HTR-8/SVneo (cell line): ENCODE measurements at regions not wholly inside any gene's neighbourhood (a gene's known extent, or its start where the extent isn't known, plus 50 kb on each side); places are given as distances from the start of the nearest gene placed in this dataset.

Source experiments
- DNase-seq: peaks from one replicate; pipeline ENCODE4 v3.0.0; 2011; ENCODE audit warnings: low spot score, mixed read lengths; ENCODE audit not compliant: insufficient read length
- FAIRE-seq: peaks from 2 replicates; lab custom pipeline; 2011; peaks lifted over from hg19 to GRCh38; lab: Jason Lieb, UNC

DNA sequence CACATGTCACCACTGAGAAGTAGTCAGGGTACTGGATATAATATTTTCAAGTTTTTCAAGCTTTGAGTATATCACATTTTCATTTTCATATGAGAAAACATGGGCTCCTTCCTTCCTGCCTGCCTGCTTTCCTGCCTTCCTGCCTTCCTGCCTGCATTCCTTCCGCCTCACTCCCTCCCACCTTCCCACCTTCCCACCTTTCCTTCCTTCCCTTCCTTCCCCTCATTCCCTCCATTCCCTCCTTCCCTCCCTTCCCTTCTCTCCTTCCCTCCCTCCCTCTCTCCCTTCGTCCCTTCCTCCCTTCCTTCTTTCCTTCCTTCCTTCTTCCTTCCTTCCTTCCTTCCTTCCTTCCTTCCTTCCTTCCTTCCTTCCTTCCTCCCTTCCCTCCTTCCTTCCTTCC, 175.3 kb downstream of the HMHB1 start:
- no peak for DNase-seq

DNA sequence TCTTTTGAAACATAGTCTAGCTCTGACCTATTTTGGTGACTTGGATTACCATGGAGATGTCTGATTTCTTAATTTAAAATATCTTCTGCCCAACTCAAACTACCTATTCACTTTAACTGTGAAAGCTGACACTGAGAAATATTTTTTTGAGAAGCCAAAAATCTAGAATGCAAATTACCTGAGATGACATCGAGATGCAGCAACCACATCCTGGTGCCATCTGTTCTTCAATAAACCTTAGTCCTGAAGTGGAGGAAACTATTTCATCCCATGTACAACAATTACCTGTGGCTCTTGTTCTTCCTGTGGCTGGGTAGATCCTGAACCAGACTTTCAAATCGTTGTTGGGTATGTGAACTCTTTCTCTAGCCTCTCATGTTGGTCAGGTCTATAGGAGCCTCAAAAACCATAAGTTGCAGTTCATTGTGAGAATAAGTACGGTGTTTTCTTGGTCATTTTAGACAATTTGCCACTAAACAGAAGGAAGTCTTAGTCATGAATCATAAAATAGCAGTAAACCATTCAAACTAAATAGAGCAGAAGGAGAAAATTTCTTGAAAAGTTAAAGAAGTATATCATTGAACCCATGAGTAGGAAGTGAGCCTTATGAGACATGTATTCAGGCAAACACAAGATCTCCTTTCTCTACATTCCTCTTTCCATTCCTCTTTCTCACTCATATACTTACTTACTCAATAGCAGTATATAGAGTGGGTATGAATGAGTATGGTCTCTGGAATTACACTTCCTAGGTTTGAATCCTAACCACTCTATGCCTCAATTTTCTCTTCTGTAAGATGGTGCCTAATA, 176.0 kb downstream of the HMHB1 start:
- FAIRE-seq (no peak), DNase-seq (no peak)

More for the DNA sequence above, 175.3 kb downstream of the HMHB1 start:
- no peak for FAIRE-seq

DNA sequence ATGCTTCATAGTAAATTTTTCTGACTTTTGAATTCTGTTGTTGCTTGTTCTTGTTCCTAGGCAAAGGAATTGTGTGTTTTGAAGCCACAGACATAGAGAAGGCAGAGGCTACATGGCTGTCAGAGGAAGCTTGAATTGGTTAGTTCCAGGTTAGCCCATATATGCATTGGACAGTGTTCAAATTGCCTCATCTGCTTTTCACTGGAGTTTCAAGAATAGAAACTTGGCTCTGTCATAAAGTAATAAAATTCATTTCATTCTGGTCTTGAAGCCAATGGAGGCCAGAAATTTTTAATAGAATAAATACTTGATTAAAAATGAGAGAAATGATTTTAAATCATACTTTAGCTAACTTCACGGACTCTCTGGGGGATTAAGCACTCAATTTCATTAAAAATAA, 178.0 kb downstream of the YIPF5 start:
- FAIRE-seq (no peak), DNase-seq (no peak)

DNA sequence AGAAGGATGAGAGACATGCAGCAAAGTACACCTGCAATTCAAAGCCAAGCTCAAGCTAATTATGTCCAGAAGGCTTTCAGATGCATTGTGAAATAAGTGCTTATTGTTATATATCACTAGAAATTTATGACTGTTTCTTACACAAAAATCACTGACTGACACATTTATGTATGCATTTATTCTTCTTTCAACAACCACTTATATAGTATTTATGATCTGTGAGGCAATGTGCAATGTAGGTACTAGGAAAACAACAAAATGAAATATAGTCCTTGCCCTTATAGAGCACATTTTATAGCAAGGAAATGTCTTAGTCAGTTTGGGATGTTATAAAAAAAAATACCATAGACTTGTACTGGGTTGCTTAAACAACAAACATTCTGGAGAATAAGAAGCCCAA, 167.6 kb downstream of the YIPF5 start:
- FAIRE-seq (no peak), DNase-seq (no peak)

DNA sequence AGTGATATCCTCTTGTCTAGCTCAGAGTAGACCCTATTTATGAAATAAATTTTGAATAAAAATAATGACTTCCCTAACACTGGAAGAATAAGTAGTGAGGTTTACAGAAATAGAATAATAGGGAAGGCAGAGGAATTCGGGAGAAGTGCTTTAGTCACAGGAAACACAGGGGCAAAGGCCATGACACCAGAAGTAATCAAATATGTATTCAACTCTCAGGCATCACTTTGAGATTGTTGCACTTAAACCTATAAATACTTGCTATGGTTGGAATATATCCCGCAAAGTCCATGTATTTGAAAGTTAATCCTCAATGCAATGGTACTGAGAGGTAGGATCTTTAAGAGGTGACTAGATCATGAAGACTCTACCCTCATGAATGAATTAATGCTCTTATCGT, 166.8 kb downstream of the YIPF5 start:
- DNase-seq: no peak
- FAIRE-seq: no peak

DNA sequence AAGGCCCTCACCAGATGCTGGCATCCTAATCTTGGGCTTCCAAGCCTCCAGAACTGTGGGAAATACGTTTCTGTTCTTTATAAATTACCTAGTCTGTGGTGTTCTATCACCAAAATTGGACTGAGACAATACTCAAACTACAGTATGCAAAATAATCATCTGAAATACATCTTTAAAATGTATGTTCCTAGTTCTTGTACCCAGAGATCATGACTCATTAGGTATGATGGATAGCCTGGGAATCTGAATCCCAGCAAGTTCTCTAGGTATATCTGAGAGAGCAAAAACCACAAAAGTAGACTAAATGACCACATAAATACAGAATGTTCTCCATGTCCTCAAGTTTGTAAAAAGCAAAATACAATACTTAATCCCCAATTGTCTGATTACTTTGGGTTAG, 166.3 kb downstream of the YIPF5 start:
- no peak for DNase-seq
- no peak for FAIRE-seq

DNA sequence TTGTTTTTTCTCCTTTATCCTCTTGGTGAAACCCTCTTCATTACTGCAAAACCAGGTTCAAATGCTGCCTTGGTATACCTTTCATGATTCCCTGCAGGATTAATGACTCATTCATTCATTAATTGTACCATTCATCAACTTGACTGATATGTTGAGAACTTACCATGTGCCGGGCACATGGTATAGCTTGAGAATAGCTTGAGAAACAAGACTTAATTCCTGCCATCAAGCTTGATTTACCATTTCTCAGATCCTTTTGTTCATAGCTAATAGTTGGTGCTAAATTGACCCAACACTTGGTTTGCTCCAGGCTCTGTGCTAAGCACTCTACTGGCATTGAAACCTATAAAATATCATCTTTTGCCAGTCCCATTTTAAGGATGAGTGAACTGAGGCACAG, 165.7 kb downstream of the YIPF5 start:
- DNase-seq: no peak
- no peak for FAIRE-seq

DNA sequence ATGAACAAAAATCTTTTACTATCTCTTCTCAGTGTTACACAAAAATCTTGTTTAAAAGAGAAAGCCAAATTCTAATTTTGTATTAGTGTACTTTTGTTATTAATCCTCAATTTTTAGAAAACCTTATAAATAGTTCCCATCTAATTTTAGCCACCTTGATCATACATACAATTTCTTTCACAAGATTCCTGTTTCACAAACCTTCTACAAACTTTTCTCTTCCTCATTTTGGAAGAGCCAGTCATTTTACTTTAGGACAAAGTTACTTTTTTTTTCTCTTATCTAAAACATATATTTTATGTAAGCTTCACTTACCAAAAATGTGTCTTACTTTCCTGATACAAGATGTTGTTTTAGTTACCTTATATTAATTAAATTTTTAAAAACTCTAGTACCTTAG, 161.3 kb downstream of the YIPF5 start:
- no peak for DNase-seq
- no peak for FAIRE-seq

DNA sequence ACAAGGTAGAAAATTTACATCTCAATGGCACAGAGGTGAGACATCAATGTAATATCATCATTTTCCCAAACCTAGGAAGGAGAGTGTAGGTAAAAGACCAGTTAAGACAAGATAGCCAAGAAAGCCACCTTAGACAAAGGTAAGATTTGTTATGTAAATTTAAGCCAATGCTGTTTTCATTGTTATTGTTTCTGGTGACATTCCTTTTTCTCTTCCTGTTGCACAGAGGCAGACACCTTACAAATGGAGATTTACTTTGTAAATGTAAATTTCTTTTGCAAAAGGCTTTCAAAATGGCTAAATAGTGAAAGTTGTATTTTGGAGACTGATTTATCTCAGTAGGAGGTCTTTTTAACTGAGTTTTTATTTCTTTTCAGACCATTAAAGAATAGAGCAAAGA, 159.1 kb downstream of the YIPF5 start:
- no peak for DNase-seq
- no peak for FAIRE-seq

DNA sequence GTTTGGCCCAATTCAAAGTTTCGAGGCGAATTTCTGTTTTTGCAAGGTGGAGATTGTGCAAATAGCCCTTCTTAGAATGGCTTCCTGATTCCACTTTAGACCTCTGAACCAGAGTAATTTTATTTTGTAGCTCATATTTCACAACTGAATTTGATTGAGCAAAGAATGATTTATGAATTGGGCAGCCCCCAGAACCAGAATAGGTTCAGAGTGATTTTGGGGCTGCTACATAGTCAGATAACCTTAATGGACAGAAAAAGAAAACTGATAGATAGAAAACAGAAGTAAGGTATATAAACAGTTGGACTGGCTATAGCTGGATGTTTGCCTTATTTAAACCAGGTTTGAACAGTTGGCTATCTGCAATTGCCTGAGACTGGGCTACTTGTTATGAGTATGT, 156.6 kb downstream of the YIPF5 start:
- FAIRE-seq (no peak), DNase-seq (no peak)

DNA sequence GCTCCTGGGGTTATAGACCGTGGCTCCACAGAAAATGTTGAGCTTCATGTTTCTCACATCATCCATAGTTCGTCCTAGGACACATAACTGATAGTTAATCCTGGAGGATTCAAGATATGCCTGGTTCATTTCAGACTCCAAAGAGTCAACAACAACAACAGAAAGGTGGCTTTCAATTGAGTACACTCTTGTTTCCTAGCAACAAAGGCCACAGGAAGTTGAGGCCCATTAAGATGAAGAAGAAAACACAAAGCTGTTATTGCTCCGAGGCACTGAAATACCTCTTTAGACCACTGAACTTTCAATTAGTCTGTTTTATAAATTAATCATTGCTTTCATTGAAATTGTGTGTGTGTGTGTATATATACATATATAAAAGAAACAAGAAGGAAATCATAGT, 154.5 kb downstream of the YIPF5 start:
- FAIRE-seq: no peak
- no peak for DNase-seq

DNA sequence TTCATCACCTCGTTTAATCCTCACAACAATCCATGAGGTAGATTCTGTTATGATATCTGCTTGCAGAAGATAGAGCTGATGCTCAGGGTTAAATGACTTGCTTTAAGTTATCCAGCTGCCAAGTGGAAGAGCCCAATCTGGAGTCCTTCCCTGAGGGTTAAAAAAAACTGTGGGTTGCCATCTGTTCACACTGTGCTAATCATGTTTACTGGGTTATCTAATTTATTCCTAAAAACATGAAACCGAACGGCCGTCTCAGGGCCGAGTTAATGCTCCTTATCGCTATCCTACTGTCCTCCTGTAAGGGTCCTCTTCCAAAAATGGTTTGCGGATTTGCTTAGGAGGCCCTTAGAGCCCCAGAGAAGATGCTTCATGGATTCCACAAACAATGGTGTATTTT, 153.3 kb downstream of the YIPF5 start:
- DNase-seq (no peak), FAIRE-seq (no peak)

DNA sequence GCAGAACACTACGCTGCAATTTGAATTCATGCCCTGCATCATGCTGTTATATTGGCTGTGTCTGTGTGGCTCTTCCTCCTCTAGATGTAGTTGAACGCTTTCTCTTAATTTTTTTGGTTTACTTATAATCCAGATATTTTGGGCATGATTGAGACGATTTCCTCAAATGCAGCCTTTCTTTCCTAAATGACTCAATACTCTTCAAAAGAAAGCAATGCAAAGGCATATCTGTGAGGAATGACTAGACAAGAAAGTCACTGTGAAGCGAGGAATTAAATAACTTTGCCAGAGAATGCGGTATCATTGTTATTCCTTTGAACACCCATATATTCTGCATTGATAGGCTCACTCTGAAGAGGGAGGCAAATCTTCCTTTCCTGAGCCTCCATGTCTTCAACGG, 152.8 kb downstream of the YIPF5 start:
- FAIRE-seq (no peak), DNase-seq (no peak)

DNA sequence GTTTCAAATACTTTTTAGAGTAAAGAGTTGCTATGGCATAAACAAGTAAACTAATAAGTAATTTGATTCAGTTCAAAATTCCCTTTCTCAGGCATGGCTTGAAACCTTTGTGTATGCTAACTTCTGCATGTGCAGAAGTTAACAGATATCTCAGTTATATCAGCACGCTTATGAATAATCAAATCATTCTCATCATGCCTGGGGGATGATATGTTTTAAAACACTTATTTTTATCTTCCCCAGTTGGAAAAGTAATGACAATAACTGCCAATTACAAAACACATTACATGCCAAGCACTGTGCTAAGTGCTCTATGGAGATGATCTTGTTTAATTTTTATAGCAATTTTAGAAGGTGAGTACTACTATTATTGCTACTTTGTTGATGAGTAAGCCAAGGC, 146.4 kb downstream of the YIPF5 start:
- no peak for DNase-seq
- FAIRE-seq: no peak

DNA sequence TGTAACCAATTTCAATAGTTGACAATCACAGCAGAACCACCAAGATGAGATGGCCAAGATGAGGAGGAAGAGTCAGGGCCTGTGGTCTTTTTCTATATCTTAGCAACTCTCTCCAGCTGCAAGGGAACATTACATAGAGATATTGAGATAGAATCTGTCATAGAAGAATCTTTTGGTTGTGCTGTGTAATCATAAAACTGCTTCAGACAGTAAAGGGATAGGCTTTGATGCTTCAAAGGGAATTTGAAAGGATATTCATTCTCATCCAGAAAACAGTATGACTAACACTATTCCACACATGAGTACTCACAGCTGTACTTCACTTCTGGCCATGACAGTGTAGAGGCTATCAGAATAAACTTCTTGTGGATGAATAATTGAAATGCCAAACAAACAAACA, 145.9 kb downstream of the YIPF5 start:
- DNase-seq (no peak), FAIRE-seq (no peak)

DNA sequence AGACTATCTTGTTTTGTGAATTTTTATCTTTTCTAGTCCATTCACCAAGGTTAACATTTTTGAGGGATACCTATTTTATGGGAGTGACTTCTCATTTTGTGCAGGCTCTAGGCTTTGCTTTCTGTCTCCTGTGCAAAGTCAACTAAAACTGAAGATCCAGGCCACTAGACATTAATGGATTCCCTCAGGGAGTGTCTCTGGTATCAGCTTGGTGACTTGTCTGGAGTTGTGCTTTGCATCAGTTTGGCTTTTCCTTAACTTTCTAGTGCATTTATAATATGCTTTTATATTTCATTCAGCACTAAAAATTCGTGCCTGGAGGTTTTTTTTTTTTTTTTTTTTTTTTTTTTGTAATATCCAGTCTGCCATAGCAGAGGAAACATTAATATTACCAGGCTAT, 144.2 kb downstream of the YIPF5 start:
- FAIRE-seq: no peak
- no peak for DNase-seq

DNA sequence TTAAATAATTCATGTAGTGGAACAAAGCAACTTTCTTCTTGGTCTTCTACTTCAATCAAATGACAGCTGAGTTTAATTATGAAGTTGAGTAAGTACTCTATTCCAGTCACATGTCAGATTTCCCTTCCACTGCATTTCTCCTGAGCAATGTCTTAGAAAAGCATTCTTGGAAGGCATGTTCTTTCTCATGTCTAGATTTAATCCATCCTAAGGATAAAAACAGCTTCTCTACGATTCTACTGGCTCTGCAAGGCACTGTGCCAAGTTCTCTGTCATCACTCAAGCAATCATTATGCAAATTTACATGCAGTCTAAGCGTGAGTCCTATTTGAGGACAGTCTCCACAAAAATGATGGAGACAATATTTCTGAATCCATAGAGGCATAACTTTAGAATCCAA, 142.4 kb downstream of the YIPF5 start:
- no peak for DNase-seq
- no peak for FAIRE-seq

DNA sequence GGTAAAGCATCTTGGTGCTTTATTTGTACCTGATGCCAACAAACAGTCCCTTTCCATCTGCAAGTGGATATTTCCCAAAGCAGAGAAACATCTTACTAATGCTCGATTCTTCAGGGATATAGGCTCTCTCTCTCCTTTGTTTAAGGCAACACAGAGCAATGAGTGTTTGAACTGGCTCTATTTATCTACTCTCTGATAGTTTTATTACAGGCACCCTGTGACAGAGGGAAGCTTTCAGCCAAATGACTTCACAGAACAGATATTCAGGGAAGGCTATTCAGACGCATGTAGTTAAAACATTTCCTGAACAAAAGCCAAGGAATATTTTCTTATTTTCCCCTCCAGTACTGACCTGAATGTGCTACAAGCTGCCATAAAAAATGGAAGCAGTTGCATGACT, 141.8 kb downstream of the YIPF5 start:
- FAIRE-seq: no peak
- peak; percentile 39 for DNase-seq

DNA sequence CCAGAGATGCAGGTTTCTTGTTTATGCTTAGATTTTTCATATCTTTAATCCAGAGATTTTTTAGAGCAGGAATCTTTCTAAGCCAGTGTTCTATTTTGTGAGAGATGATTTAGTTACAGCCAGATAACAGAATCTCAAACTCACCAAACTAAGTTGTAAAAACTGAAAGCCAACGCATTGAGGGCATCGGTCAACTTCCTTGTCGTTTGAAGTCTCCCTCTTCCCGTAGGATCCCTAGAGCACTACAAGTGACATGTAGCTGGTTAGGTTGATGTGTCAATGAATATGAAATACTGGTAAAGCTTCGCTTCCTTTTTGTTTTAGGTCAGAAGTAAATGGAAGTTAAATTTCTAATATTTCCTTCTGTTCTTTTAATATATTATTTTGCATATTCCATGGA, 139.6 kb downstream of the YIPF5 start:
- FAIRE-seq: no peak
- no peak for DNase-seq

DNA sequence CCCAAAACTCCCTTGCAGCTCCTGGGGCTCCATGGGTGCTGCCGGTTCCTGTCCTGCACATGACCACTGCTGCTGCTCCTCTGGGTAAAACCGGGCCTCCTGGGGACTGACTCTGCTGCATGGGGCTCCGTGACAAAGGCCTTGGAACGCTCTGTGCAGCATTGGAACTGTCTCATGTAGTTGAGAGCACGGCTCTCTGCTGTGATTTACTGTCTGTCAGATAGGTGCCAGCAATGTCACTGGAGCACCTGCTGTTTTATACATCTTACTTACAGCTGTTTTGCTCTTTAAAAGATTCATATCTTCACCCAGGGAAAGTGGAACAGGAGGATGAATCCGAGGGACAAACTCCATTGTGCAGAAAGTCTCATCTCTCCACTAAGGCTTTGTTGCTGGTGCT, 138.1 kb downstream of the YIPF5 start:
- DNase-seq: no peak
- FAIRE-seq: no peak

DNA sequence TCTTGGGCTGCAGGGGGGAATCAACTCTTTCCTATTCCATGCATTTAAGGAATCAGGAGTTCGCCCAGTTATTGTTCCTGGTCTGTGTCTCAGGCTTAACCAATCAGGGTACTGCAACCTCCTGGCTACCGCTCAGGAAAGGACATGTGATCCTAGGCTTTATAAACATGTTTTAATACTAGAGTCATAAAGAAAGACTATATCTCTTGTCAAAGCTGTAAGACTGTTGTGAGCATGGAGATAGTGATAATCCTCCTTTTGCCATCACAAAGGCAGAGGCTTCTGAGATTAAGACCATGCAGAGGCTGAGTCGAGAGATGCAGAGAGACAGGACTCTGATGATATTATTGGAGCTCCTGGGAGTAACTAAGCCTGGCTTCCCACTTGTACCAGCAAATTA, 137.0 kb downstream of the YIPF5 start:
- no peak for FAIRE-seq

DNA sequence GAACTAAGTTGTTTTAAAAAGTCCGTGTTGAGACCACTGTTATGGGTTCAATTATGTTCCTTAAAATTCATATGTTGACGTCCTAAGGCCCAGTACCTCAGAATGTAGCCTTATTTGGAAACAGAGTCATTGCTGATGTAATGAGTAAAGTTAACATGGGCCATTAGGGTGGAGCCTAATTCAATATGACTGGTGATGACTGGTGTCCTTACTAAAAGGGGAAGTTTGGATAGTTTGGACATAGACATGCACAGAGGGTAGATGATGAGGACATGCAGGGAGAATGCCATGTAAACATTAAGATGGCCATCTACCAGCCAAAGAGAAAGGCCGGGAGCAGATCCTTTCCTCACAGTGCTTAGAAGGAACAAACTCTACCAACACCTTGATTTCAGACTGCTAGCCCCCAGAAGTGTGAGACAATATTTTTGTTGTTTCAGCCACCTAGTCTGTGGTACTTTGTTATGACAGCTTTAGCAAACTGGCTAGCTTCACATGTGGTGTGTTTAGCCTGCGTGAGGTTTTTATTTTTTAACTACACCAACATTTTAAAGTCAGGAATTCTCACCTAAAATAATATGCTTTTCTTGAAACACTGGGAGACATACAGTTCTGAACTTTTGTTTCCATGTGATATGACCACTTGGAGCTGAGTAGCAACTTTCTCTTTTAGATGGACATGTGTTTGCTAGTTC, 135.3 kb downstream of the YIPF5 start:
- FAIRE-seq: no peak
- no peak for DNase-seq

More for the DNA sequence above, 137.0 kb downstream of the YIPF5 start:
- no peak for DNase-seq
